ENCODE measurements at regions not wholly inside any gene's neighbourhood (a gene's known extent, or its start where the extent isn't known, plus 50 kb on each side); places are given as distances from the start of the nearest gene placed in this dataset.

DNA sequence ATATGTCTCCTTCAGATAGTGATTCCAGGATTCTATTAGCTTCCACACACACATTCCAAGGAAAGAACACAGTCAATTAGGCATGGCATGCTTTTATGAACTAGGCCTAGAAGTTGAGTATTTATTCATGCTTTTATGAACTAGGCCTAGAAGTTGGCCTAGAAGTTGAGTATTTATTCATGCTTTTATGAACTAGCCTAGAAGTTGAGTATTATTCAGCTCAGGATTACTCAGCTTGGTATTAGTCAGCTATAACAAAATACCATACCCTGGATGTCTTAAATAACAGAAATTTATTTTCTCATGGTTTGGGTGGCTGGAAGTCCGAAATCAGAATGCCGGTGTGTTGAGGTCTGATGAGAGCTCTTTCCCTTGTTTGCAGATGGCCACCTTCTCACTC, 442.7 kb upstream of the FLRT2 start:
- no peak for DNase-seq

DNA sequence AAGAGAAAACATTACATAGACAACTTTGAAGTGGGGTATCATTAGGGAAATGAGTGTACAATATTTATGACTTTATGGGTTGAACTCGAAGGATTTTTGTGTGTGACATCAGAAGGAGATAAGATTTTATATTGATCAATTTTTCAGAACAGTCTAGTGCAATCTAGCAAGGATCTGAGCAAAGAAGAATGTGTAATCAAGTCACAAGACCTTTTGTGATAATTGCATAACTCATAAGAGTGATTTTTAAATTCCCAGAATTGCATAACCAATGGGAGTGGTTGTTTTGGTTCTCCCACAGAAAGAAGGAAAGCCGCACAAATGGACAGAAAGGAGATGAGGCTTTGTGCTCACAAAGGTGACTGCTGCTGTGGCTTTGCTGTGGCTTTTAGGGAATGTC, 441.8 kb upstream of the FLRT2 start:
- DNase-seq: no peak

DNA sequence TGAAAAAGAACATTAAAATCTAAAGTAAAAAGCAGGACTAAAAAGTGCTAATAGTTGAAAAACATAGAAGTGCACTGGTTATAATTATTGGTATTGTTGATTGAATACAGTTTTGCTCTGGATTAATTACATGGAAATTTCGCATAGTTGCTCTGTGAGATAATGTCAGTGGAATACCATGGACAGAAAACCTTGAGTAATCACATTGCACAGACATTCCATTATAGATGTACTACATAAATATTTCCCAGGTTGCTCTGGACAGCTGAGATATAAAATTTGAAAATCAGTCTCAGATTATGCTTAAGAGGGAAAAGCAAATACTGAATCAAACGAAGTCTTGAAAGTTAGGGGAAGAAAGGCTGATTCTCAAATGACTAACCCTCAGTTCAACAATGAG, 439.3 kb upstream of the FLRT2 start:
- DNase-seq: no peak

DNA sequence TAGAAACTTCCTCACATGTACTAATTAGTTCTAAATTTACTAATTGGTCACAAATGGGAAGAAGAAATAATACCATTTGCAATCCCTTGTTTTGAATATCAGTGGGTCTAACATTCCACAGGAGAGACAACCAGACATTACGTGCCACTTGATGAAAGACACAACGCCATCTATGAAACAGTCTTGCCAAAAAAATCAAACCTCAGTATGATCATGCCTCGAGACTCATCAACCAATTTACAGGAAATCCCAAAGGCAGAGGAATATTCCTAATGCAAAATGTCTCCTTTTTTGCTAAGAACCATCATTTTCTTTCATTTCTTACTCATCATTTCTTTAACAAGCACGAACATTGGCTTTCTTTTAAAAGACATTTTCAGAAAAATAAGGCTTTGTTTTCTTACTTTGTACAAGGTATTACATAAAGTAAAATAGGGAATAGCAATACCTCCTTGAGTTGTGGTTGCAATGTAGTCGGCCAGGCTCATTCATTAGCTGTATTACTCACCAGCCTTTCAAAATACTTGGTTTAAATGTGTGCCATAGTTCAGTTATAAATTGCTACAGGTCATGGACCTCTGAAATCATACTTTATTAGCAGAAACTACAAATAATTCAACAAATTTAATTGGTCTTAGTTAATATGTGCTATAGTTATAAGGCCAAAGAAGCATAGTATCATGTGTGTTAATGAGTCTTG, 436.2 kb upstream of the FLRT2 start:
- no peak for DNase-seq

DNA sequence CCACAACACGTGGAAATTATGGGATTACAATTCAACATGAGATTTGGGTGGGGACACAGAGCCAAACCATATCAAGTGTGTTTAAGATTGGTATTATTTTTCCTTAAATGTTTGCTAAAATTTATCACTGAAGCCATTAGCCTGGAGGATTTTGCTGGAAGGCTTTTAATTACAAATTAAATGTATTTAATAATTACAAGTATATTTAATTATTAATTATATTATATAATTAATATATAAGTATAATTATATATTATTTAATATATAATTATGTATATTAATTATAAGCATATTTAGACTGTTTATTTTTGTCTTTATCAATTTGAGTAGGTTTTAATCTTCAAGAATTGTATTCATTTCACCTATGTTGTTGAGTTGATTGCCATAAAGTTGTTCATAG, 427.4 kb upstream of the FLRT2 start:
- DNase-seq: no peak

DNA sequence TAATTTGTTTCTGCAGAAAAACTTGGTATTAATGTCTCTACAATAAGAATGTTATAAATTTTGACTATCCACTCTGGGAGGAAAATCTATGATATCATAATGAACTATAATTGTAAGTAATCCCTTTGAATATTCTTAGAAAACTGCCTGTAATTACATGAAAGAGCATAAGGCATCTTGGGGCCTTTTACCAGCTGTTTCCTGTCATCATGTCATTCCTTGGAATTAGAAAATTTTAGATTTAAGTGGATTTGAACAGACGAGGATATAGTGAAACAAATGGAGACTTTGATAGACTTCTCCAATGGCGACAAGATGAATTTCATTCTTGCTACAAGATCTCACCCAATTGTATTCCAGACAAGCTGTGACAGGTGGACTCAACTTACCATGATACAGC, 423.4 kb upstream of the FLRT2 start:
- DNase-seq: no peak

DNA sequence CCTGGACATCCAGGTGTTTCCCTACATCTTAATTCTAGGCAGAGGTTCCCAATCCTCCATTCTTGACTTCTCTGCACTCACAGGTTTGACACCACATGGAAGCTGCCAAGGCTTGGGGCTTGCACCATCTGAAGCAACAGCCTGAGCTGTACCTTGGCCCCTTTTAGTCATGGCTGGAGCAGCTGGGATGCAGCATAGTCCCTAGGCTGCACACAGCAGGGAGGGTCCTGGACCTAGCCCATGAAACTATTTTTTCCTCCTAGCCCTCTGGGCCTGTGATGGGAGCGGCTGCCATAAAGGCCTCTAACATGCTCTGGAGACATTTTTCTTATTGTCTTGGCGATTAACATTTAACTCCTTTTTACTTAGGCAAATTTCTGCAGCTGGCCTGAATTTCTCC, 417.2 kb upstream of the FLRT2 start:
- no peak for DNase-seq

DNA sequence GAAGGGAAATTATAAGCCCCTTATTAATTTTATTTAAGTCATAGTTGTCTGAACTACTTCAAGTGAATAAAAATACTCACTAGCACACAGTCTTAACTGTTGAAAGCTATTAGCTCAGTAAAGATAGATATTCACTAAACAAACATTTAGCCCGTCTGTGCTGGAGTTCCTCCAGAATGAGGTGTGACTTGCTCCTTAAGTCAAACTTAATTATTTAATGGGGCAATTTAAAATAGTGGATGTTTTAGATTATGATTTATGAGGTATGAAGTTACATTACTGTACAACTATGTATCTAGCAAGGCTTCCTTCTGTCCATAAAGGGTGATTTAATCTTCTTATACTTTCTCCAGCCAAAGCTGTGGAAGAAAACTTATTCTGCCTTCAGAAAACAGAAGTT, 414.0 kb upstream of the FLRT2 start:
- DNase-seq: no peak

DNA sequence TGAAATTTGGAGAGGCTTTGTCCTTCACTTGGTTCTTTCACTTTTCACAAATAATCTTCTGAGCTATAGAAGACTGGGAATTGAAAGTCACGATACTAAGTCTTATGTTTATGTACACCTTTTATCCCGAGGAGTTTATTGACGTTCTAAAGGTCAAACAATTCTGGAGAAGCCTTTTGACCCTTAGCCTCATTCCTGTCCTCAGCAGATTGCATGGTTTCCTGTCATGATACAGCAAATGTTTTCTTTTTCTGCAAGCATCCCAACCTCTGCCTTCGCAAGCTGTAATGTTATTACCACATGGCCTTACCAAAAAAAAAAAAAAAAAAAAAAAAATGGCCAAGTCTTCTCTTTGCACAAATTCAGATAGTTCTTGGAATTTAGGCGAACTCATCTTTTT, 411.7 kb upstream of the FLRT2 start:
- DNase-seq: no peak

DNA sequence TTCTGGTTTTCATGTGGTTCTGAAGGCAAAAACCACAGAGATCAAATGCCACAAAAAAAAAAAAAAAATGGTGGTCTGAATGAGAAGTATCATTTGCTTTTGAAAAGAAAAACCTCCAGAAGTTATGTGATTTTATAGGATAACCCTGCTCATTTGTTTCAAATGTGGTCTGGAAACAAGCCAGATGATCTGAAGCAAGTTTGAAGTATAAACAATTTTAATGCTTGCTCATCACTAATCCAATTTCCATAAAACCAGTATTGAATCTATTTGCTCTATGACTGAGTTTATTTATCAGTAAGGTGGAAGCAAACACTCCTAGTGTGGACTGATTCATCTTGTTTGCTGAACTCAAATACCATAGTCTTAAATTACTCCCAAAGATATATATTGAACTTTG, 407.3 kb upstream of the FLRT2 start:
- DNase-seq: no peak

DNA sequence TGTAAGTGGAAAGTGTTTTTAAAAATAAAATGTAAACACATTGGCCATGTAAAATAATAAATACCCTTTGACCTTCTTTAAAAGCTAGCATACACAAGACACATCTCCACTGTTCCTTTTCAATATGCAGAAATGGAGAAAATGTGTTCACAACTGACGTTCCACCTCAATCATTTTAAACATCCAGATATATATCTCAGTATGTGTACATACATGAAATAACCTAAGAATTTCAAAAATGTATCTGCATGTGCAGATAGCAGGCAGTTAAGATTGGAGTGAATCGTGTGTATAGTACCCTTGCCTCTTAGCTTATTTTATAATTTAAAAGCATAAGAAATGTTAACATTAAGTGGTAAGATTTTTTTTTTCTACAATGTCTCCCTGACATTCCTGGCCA, 406.2 kb upstream of the FLRT2 start:
- no peak for DNase-seq

DNA sequence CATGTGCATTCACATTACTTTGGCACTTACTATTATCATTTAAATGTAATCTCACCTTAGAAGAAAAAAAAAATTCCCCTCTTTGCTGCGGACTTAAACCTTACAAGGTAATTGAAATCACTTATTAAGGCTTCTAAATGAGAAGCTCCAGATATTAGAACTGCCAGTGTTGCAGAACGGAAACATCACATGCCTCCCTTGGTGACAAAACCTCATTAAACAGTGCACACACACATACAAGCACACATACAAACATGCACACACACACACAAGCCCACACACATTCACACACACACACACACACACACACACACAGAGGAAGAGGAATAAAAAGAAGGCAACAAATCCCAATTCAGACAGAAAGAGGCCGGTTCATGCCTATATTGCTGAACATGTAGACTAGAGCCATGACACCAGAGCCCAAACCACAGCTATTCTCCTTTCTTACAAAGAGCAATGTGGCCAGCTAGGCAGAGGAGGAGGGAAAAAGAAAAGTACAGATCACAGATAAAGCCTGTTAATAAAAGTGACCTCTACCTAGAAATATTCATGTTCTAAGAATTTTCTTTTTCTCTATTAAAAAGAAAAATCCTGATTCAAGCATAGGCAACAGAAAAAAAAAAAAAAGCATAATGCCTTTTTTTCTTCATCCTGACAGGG, 405.2 kb upstream of the FLRT2 start:
- no peak for DNase-seq

DNA sequence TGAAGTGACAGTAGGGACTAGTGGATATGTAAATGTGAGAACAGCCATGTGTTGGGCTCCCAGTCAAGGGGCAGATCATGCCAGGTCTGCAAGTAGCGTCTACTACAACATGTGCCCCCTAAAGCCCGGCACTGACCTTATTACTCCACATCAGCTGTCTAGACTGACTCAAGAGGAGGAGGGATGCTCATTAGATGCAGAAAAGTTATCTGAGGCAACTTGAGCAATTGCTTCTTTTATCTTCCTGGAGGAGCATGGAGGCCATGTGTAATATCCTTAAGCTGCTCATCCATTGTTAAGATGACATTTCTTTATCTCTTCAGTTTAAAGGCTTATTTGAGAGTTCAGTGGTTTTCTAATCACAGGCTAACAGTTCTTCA, 404.7 kb upstream of the FLRT2 start:
- DNase-seq: no peak

DNA sequence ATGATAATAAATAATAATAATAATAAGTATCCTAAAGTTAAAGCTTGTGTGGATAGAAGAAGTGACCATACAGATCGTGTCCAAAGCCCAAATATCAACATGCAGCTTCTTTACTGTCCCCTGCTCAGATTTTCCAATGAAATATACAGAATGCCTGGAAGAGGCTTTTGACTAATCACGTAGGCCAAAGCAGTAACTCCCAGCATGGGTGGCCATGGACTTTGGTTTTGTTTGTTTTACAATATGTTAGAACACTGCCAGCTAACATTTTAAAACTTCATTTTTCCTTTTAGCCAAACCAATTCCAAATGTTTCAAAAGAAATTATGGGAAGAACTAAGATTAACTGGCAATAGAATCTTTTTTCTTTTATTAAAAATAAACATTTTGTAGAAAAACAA, 400.0 kb upstream of the FLRT2 start:
- no peak for DNase-seq

DNA sequence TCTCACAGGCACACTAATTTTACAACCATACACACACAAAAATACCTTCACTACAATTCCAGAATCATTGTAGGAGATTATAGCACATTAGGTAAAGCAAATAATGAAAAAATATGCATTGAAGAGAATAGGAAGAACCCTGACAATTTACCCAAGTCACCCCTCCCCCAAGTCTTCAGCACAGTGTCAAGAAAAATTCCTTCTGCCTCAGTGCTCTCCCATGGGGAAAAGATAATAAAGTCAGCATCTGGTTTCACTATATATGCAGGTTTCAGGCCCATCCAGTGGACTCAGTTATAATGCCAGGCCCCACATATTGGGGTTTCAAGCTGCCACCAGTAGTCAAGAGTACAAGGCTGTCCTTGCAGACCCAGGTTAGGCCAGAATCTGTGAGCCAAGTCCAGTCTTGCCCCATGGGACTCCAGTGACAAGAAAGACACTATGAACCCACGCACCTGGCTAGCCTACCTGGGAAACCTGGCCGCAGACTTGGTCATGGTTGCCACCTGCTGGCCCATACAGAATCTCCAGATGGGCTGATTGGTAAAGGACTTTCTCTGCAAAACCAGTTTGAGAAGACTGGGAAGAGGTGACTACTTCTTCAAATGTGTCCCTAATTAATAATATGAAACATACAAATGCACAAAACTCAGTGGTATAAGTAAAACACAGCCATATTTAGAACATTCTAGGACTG, 398.6 kb upstream of the FLRT2 start:
- DNase-seq: no peak

DNA sequence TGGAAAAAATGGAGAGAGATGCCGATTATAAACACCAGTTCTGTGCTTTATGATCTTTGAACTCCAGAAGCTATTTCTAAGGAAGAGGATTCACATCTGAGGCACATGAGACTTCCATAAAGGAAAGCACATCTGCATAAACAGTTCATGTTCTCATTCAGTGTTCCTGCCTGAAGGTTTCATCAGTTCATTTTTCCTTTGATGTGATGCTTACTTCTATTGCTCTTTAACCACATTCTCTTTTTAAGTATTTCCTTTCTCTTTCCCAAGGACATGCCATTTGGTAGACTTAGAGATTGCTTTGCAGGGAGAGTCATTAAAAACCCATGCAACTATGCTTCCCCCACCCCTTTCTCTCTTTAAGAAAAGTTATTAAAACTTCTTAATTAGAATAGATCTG, 387.0 kb upstream of the FLRT2 start:
- no peak for DNase-seq

DNA sequence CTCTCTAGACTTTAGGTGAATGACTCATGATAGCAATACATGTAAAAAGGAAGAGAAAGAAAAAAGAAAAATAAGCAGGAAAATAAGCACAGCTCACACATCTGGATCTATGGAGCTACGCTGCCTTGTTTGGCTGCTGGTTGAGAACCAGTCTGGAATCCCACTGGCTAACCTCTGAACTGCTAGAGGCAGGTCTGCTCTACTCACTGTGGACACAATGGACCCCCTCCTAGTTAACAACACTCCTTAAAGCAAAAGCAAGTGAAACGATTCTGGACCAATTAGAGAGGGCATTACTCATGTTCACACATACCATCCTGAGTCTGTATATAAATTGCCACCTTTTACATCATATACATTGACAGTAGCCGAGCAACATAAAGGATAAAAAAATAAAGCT, 383.2 kb upstream of the FLRT2 start:
- no peak for DNase-seq

DNA sequence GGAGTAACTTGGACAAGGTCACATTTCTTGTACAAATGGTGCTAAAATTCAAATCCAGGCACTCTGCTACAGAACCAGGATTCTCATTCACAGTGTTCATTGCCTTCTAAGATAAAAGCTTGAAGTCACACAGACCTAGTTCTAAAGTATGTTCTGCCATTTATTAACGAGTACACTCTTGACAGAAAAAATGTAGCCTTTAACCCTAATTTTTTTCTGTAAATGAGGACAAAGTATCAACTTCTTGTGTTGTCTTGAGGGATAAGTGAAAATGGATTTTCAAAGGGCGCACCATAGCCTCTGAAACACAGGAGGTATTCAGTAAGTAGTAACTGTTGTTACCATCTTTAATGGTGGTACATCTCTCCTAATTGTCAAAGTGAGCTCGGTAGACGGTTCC, 379.8 kb upstream of the FLRT2 start:
- DNase-seq: no peak

DNA sequence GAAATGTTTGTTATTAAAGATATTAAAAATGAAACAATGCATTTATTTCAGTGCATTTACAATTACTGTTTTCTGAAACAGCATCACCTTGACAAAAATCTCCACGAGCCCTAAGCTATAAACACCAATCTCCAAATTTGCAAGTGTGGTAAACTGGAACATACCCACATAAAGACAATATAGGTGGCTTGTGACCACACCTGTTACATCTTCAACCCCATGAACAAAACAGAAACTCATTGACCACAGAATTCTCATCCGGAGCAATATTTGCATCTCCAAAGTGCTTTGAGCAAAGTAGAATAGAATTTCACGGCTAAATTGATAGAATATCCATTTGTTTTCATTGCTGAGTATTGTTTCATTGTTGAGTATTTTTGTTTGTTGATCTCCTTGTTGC, 375.2 kb upstream of the FLRT2 start:
- DNase-seq: no peak

DNA sequence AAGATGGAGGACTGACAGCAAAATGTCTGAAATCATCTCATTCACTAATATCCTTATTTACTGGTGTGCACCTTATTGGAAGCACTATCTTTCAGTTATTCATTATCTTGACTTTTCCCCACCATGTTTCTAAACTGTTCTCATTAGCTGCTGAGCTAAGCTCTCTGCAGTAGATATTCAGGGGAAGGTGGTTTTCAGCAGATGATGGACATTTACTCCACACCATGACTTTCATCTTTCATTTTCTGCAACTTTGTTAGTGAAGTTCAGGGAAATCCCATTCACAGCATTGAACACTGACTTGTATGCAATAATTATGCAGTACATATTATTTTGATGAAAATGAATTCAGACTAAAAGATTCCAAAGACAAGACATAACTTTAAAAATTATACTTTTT, 373.6 kb upstream of the FLRT2 start:
- no peak for DNase-seq

DNA sequence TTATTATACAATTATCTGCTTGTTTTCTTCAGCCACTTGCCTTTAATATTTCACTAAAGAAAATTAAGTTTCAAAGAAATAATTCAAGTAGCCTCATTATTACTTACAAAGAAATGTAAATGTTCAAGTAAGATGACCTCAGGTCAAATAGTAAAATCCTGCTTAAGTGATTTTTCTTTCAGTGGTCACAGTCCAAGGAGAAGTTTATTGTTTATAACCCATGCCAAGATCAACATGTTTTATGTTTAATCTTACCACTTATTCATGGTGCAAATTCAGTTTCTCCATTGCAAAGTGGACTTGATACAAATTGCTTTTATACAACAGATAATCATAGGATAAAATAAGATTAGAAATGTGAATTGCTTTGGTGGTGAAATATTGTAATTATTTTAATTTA, 370.2 kb upstream of the FLRT2 start:
- no peak for DNase-seq

DNA sequence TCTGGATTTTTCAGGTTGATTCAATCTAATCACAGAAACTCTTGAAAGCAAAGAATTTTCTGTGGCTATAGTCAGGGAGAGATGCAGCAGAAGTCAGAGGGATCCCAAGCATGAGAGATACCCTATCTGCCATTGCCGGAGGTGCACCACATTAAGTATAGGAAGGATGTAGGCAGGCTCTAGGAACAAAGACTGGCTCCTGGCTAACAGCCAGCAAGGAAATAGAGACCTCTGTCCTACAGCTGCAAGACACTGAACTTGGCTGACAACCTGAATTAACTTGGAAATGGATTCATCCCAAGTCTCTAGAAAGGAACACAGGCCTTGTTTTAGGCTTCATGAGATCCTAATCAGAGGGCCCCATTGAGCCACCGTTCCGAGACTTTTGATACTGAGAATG, 364.9 kb upstream of the FLRT2 start:
- no peak for DNase-seq

DNA sequence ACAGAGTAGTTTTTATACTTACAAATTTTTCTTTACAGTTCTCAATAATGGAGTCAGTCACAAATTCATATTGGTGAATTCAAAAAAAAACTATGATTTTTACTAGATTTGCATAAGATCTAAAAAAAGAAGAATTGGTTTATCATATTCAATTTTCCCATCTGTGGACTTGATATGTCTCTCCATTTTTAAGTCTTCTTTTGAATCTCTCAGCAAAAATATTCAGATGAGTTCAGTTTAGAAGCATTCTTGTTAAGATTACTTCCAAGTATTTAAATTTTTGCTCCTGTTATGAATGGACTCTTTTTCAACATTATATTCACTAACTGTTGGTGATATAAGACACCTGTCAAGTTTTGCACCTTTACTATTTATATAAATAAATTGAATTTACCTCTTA, 360.6 kb upstream of the FLRT2 start:
- DNase-seq: no peak

DNA sequence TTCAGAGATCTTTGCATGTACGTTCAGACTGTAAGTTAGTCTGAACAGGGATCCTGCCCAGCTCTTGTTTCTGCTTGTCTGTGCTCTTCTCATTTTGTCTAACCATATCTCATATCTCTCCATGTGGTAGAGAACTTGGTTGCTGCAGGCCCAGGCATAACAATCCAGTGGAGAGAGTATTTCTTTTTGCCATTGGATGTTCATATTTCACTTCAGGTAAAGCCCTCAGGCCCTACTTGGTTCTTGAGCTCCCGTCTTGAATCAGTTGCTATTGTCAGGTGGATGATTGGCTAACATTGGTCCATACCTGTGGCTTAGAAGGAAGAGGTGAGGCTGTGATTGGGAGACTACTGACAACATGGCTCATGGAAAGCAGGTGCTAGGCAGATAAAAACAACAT, 357.7 kb upstream of the FLRT2 start:
- DNase-seq: no peak
